ENCODE measurements at regions not wholly inside any gene's neighbourhood (a gene's known extent, or its start where the extent isn't known, plus 50 kb on each side); places are given as distances from the start of the nearest gene placed in this dataset.

DNA sequence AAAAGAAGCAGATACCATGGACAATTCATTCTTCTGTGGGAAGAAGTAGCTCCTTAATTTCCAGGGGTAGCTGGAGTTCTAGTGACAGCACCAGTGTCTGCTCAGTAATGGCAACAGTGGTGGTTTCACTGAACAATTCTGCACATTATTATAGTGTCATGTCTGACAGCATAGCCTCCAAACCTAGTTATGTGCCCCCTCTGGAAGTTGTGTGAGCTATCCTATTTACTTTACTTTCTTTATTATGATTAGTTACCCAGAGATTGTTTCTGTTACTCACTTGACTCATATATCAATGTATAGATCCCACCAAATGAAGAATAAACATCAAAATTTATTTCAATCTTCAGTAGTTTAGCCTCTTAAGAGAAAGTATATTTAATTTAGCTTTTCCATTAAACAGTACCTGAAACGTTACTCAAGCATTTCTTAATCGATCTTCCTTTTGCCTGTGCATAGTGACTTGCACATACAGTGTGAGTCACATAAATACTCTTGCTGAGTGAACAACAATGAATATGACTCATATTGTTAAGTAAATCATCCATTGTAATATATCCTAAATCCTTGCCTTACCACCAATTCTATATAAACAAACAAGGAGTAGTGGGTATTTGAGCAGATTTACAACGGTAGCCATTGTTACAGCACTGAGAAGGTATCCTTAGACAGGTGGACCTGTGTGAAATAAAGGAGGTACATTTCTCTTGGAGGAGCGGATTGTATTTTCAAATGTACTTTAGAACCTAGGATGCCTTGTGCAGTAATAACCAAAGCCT is 534.7 kb downstream of the ANKRD50 start:
- TF ChIP-seq, protein P1, sequence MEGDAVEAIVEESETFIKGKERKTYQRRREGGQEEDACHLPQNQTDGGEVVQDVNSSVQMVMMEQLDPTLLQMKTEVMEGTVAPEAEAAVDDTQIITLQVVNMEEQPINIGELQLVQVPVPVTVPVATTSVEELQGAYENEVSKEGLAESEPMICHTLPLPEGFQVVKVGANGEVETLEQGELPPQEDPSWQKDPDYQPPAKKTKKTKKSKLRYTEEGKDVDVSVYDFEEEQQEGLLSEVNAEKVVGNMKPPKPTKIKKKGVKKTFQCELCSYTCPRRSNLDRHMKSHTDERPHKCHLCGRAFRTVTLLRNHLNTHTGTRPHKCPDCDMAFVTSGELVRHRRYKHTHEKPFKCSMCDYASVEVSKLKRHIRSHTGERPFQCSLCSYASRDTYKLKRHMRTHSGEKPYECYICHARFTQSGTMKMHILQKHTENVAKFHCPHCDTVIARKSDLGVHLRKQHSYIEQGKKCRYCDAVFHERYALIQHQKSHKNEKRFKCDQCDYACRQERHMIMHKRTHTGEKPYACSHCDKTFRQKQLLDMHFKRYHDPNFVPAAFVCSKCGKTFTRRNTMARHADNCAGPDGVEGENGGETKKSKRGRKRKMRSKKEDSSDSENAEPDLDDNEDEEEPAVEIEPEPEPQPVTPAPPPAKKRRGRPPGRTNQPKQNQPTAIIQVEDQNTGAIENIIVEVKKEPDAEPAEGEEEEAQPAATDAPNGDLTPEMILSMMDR (IDR thresholded peaks at IDR 0.05): no peak
- TF ChIP-seq POLR2AphosphoS5 (IDR thresholded peaks at IDR 0.05) (no peak), POLR2A (IDR thresholded peaks at IDR 0.05) (no peak)

Measured in suprapubic skin (tissue), 4 donors.